Astrocyte (in vitro differentiated cells and primary cell): ENCODE measurements at regions not wholly inside any gene's neighbourhood (a gene's known extent, or its start where the extent isn't known, plus 50 kb on each side); places are given as distances from the start of the nearest gene placed in this dataset.

Experiments
- DNase-seq: peaks from one replicate; pipeline ENCODE4 v3.0.0-alpha.2; 2010; ENCODE audit warnings: low read depth
- FAIRE-seq: peaks from 2 replicates; lab custom pipeline; 2011; peaks lifted over from hg19 to GRCh38; lab: Jason Lieb, UNC
- H2AFZ ChIP-seq: 2 replicates; pipeline ENCODE4 v1.6.0; 2012; ENCODE audit warnings: low read depth, low read length, inconsistent platforms
- H3K27ac ChIP-seq: 2 replicates; pipeline ENCODE4 v1.5.1; 2011; ENCODE audit warnings: low read depth, low read length, inconsistent platforms
- H3K27me3 ChIP-seq: 2 replicates; pipeline ENCODE4 v1.6.0; 2011; ENCODE audit warnings: low read length, inconsistent platforms; ENCODE audit not compliant: insufficient read depth
- H3K36me3 ChIP-seq: 2 replicates; pipeline ENCODE4 v1.5.1; 2011; ENCODE audit warnings: low read length, inconsistent platforms; ENCODE audit not compliant: insufficient read depth
- H3K4me1 ChIP-seq: 2 replicates; pipeline ENCODE4 v1.5.1; 2011; ENCODE audit warnings: low read length, inconsistent platforms; ENCODE audit not compliant: insufficient read depth
- H3K4me2 ChIP-seq: 2 replicates; pipeline ENCODE4 v1.6.0; 2012; ENCODE audit warnings: low read length, inconsistent platforms
- H3K4me3 ChIP-seq: 2 replicates; pipeline ENCODE4 v1.5.1; 2011; ENCODE audit warnings: low read depth, mild to moderate bottlenecking, low read length, inconsistent platforms; ENCODE audit not compliant: insufficient read depth
- H3K79me2 ChIP-seq: 2 replicates; pipeline ENCODE4 v1.6.0; 2012; ENCODE audit warnings: mild to moderate bottlenecking, low read length, inconsistent platforms; ENCODE audit not compliant: insufficient read depth
- H3K9ac ChIP-seq: 2 replicates; pipeline ENCODE4 v1.6.0; 2012; ENCODE audit warnings: mild to moderate bottlenecking, low read length, inconsistent platforms
- H3K9me3 ChIP-seq: 2 replicates; pipeline ENCODE4 v1.5.1; 2012; ENCODE audit warnings: low read depth, mild to moderate bottlenecking, low read length, inconsistent platforms; ENCODE audit not compliant: insufficient read depth
- H4K20me1 ChIP-seq: 2 replicates; pipeline ENCODE4 v1.6.0; 2012; ENCODE audit warnings: low read length, inconsistent platforms; ENCODE audit not compliant: insufficient read depth
- H3K27ac Mint-ChIP-seq: one replicate; pipeline ENCODE4 v1.8.0; 2021; ENCODE audit warnings: mild to moderate bottlenecking, mixed read lengths; ENCODE audit not compliant: unreplicated experiment
- H3K27me3 Mint-ChIP-seq: one replicate; pipeline ENCODE4 v1.8.0; 2021; ENCODE audit warnings: low read depth, mixed read lengths; ENCODE audit not compliant: unreplicated experiment
- H3K36me3 Mint-ChIP-seq: one replicate; pipeline ENCODE4 v1.8.0; 2021; ENCODE audit warnings: low read depth, mixed read lengths; ENCODE audit not compliant: unreplicated experiment
- H3K4me1 Mint-ChIP-seq: one replicate; pipeline ENCODE4 v1.8.0; 2021; ENCODE audit warnings: low read depth, mixed read lengths; ENCODE audit not compliant: unreplicated experiment
- H3K4me3 Mint-ChIP-seq: one replicate; pipeline ENCODE4 v1.8.0; 2021; ENCODE audit warnings: mild to moderate bottlenecking, moderate library complexity, mixed read lengths; ENCODE audit not compliant: unreplicated experiment
- H3K9me3 Mint-ChIP-seq: one replicate; pipeline ENCODE4 v1.8.0; 2021; ENCODE audit warnings: mild to moderate bottlenecking, mixed read lengths; ENCODE audit not compliant: unreplicated experiment
- CTCF ChIP-seq: IDR thresholded peaks from 2 replicates; pipeline ENCODE4 v1.5.1; 2011; ENCODE audit warnings: low read depth, mild to moderate bottlenecking, inconsistent platforms, low read length, moderate library complexity; ENCODE audit not compliant: insufficient read depth
- EZH2 ChIP-seq: IDR thresholded peaks from 2 replicates; pipeline ENCODE4 v1.6.1; 2012; ENCODE audit warnings: mild to moderate bottlenecking, low read length, inconsistent platforms; ENCODE audit not compliant: insufficient read depth

- peaks cover 17% of the 10 kb centered on the region for H3K4me1 Mint-ChIP-seq
- no peak overlapping the region for H3K27ac ChIP-seq
- no peaks in the 10 kb centered on the region for H3K9me3 ChIP-seq
- H3K4me2 ChIP-seq = no peak overlapping the region
- no peaks in the 10 kb centered on the region for H3K36me3 Mint-ChIP-seq
- H3K27me3 ChIP-seq = no peaks in the 10 kb centered on the region
- TF ChIP-seq EZH2 (no peak), CTCF (no peak)
- FAIRE-seq = peak; percentile 71
- H3K4me3 ChIP-seq = no peak overlapping the region
- H2AFZ ChIP-seq = no peak overlapping the region
- no peaks in the 10 kb centered on the region for H3K27me3 Mint-ChIP-seq
- no peaks in the 10 kb centered on the region for H3K36me3 ChIP-seq
- H4K20me1 ChIP-seq = no peaks in the 10 kb centered on the region
- H3K79me2 ChIP-seq = no peaks in the 10 kb centered on the region
- no peaks in the 10 kb centered on the region for H3K9me3 Mint-ChIP-seq
- H3K4me1 ChIP-seq = no peaks in the 10 kb centered on the region
- H3K9ac ChIP-seq = no peak overlapping the region
- peak; percentile 14 for DNase-seq
- no peak overlapping the region for H3K4me3 Mint-ChIP-seq
- H3K27ac Mint-ChIP-seq = no peak overlapping the region
These were observed 61.5 kb upstream of the MAGEB2 start for GRCh38 chrX:30153881-30154260.

- Histone ChIP-seq H3K27ac (no peak overlapping the region), H3K4me2 (no peak overlapping the region), H3K79me2 (no peaks in the 10 kb centered on the region), H3K27me3 (no peaks in the 10 kb centered on the region), H3K4me1 (no peaks in the 10 kb centered on the region), H3K9me3 (no peaks in the 10 kb centered on the region), H4K20me1 (no peaks in the 10 kb centered on the region), H2AFZ (no peak overlapping the region), H3K36me3 (no peaks in the 10 kb centered on the region), H3K9ac (no peak overlapping the region), H3K4me3 (no peak overlapping the region)
- Mint-ChIP-seq H3K4me1 (peaks cover 20% of the 10 kb centered on the region), H3K4me3 (no peak overlapping the region), H3K36me3 (no peaks in the 10 kb centered on the region), H3K27ac (no peak overlapping the region), H3K27me3 (no peaks in the 10 kb centered on the region), H3K9me3 (no peaks in the 10 kb centered on the region)
- DNase-seq (no peak), FAIRE-seq (peak; percentile 52)
- TF ChIP-seq EZH2 (no peak), CTCF (no peak)
These were observed 59.4 kb upstream of the MAGEB2 start for GRCh38 chrX:30156009-30156408.

- no peak overlapping the region for H3K9ac ChIP-seq
- H3K36me3 Mint-ChIP-seq = no peaks in the 10 kb centered on the region
- no peak overlapping the region for H2AFZ ChIP-seq
- H3K9me3 ChIP-seq = no peaks in the 10 kb centered on the region
- H3K4me2 ChIP-seq = no peak overlapping the region
- peaks cover 20% of the 10 kb centered on the region for H3K4me1 Mint-ChIP-seq
- H3K27me3 Mint-ChIP-seq = no peaks in the 10 kb centered on the region
- no peaks in the 10 kb centered on the region for H3K36me3 ChIP-seq
- no peak for TF ChIP-seq CTCF
- no peak for TF ChIP-seq EZH2
- no peak overlapping the region for H3K4me3 Mint-ChIP-seq
- no peaks in the 10 kb centered on the region for H3K27me3 ChIP-seq
- H3K4me3 ChIP-seq = no peak overlapping the region
- no peak overlapping the region for H3K27ac Mint-ChIP-seq
- DNase-seq = no peak
- FAIRE-seq = peak; percentile 13
- H3K4me1 ChIP-seq = no peaks in the 10 kb centered on the region
- no peak overlapping the region for H3K27ac ChIP-seq
- H3K9me3 Mint-ChIP-seq = no peaks in the 10 kb centered on the region
- no peaks in the 10 kb centered on the region for H3K79me2 ChIP-seq
- H4K20me1 ChIP-seq = no peaks in the 10 kb centered on the region
These were observed 58.3 kb upstream of the MAGEB2 start for GRCh38 chrX:30156880-30157560.
